GM12892 (cell line): ENCODE measurements at regions not wholly inside any gene's neighbourhood (a gene's known extent, or its start where the extent isn't known, plus 50 kb on each side); places are given as distances from the start of the nearest gene placed in this dataset.

Experiments
- DNase-seq: peaks from one replicate; pipeline ENCODE4 v3.0.0; 2011; ENCODE audit not compliant: insufficient read length
- FAIRE-seq: peaks from 2 replicates; lab custom pipeline; 2011; peaks lifted over from hg19 to GRCh38; lab: Jason Lieb, UNC
- POLR2A ChIP-seq: IDR thresholded peaks from 2 replicates; pipeline ENCODE4 v1.6.1; 2011; ENCODE audit warnings: low read depth, low read length, control low read depth
- POLR2AphosphoS5 ChIP-seq: IDR thresholded peaks from 2 replicates; pipeline ENCODE4 v1.6.1; 2011; ENCODE audit warnings: low read depth, low read length, control low read depth
- TAF1 ChIP-seq: IDR thresholded peaks from 2 replicates; pipeline ENCODE4 v1.6.1; 2011; ENCODE audit warnings: low read depth, mild to moderate bottlenecking, control low read depth, low read length, borderline replicate concordance

DNA sequence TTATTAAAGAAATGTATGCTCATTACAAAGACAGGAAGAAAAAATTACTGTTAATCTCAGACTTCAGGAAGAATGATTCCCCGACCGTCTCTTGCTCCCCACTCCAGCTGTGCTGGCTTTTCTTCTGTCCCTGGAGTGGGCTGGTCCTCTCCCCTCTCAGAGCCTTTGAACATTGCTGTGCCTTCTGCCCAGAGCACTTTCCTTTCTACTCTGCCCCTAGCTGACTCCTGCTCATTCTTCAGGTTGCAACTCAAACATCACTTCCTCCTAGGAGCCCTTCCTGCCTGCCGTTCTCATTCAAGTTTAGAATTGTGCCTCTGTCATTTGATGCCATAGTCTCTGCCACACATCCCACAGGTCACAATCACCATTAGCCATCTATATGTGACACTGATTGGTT, 329.5 kb downstream of the MIAT start:
- no peak for TF ChIP-seq POLR2A
- no peak for TF ChIP-seq TAF1
- TF ChIP-seq POLR2AphosphoS5, result no peak
- no peak for FAIRE-seq
- DNase-seq, result no peak

DNA sequence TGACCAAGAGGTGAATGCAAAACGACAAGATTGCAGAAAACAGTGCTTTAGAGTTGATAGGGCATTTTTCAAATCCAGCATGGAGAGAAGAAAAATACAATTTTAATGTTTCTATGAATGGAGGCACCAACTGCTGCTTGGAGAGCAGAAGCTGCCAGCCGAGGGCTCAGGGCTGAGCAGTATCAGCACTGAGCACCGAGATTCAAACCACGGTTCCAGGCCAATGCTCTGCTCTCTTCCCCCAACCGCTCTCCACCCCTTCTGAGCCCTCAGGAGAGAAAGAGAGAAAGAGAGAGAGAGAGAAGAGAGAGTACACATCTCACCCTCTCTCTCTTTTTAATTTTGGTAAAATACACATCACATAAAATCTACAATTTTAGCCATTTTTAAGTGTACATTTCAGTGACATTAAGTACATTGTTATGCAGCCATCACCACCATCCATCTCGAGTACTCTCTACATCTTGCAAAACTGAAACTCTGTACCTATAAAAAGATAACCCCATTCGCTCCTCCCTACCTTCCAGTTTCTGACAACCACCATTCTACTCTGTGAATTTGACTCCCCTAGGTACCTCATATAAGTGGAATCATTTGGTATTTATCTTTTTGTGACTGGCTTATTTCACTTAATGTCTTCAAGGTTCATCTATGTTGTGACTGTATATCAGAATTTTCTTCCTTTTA, 333.3 kb downstream of the MIAT start:
- DNase-seq, result peak; percentile 9
- FAIRE-seq, result no peak
- no peak for TF ChIP-seq TAF1
- no peak for TF ChIP-seq POLR2AphosphoS5
- no peak for TF ChIP-seq POLR2A

DNA sequence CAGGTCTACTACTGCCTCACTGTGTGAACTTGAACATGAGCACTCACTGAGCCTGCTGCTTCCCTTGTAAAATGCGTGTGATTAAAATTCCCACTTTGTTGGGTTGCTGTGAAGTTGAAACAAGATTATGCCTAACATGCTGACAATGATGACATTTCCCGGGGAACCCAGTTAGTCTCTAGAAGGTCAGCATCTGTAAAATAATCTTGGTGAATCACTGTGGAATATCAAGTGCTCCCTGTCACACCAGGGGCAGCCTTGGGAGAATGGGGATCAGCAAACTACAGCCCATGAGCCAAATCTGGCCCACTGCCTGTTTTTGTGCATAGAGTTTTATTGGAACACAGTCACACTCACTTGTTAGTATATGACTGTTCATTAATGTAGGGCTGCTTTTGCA, 335.2 kb downstream of the MIAT start:
- DNase-seq, result no peak
- TF ChIP-seq TAF1 (no peak), POLR2A (no peak), POLR2AphosphoS5 (no peak)
- no peak for FAIRE-seq

DNA sequence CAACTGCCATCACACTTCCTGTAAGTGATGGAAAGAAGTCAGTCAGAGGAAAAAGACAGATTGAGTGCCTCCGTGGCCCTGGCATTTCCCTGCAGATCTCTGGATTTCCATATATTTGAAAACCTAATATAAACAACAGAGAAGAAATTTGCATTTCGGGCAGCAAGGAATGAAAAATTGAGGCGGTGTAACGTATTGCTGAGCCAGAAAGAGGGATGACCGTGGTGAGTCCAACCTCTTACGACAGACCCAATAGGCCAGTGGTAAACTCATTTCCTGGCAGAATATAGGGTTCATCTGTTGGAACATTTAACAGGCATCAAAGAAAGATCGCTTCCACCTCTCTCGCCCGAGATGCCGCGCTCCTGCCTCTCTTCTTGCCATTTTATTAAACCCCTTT, 336.5 kb downstream of the MIAT start:
- DNase-seq, result no peak

DNA sequence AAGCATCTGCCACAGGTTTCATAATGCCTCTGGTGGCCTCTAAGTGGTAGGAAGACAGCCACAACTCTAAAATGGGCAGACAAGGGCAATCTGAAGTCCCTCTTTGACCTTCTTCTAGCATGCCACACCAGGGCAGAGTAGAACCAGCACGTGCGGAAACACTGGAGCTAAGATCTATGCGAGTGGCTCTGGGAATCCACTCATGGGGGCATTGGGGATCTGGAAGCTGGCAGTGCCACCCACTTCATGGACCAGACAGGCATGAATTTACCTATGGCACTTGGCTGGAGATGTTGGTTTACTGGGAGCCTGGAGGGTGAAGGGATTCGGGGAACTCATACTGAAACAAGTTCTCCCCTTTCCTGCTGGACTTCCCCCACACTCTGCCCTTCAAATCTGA, 337.4 kb downstream of the MIAT start:
- DNase-seq (no peak), FAIRE-seq (no peak)
- TF ChIP-seq TAF1 (no peak), POLR2A (no peak), POLR2AphosphoS5 (no peak)

More for the DNA sequence above, 336.5 kb downstream of the MIAT start:
- no peak for TF ChIP-seq POLR2AphosphoS5
- no peak for TF ChIP-seq TAF1
- no peak for TF ChIP-seq POLR2A
- FAIRE-seq, result no peak

DNA sequence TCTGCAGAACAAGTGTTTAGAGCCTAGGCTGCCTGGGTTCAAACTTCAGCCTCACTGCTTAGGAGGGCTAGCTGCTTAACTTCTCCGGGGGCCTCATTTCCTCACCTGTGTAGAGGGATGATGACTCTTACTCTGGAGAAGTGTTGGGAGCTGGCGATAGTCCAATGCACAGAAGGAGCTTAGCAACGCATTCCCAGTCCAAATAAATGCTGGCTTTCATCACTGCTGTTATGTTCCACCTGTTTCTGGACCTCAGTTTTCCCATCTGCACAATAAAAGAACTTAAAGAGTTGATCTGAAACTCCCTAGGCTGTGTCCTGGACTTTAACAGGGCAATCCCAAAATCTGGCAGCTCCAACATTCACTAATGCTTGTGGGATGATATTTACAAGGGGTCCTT, 337.8 kb downstream of the MIAT start:
- FAIRE-seq (no peak), DNase-seq (no peak)
- TF ChIP-seq POLR2A, result no peak

DNA sequence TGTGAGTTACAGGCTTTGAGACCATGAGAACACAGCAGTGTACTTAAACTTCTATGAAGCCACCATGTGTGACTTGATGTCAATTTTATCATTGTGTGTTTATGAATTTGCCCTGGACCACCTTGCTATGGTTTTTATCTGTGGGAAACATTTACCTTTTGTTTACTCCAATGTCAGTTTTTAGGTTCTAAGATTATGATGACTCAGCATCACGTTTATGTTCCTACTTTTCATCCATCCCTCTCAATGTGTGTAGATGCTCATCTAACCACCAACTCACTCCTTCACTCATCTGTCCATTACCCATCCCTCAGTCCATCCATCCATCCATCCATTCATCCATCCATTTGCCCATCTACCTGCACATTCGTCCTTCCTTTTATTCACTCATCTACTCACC, 338.8 kb downstream of the MIAT start:
- no peak for FAIRE-seq
- TF ChIP-seq POLR2A (no peak), TAF1 (no peak), POLR2AphosphoS5 (no peak)
- DNase-seq, result no peak

DNA sequence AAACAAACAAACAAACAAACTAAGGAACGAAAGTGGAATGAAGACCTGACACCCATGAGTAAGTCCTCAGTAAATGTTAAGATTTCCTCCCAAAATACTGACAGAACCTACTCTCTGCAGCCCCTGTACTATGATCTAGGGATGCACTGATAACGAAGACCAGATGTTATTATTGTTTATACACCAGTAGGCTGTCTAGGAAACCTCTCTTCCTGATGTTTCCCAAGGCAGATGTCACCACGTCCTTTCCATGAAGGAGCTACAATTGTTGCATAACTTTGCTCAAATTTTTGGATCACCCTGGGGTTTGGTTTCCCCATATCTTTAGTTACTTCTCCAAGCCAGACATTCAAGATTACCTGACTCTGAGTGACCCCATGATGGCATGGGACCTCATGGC, 340.7 kb downstream of the MIAT start:
- FAIRE-seq (no peak), DNase-seq (no peak)
- TF ChIP-seq POLR2AphosphoS5, result no peak
- no peak for TF ChIP-seq POLR2A
- no peak for TF ChIP-seq TAF1

DNA sequence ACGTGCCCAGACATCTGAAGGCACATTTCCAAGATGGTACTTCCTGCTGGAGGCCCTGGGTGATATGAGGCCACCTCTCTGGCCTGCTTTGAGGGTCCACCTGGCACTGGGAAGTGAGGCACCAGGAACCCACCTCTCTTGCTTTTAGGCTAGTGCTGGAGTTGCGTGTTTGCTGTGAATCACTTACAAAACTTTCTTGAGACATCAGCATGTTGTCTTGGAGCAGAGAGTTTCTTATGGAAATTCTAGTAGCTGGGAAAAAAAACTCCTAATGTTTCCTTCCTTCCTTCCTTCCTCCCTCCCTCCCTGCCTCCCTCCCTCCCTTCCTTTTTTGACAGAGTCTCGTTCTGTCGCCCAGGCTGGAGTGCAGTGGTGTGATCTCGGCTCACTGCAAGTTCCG, 341.3 kb downstream of the MIAT start:
- FAIRE-seq (no peak), DNase-seq (no peak)
- TF ChIP-seq POLR2A (no peak), TAF1 (no peak), POLR2AphosphoS5 (no peak)

DNA sequence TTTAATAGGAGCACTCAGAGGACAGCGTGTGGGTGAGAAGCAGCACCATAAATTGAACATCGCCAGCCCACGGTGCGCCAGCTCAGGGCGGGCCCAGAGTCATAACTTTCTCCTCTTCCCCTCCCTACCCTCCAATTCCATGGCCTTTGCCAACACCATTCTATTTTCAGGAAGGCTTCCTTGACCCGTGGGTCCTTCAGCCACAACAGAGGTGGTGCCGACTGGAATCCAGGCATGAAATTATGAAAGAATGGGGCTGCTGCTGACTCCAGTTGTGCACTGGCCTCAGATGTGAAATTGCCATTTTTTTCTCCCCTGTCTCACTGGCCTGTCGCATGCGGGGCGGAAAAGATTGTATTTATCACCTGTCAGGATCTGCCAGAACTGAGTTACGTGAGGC, 345.9 kb downstream of the MIAT start:
- FAIRE-seq (no peak), DNase-seq (no peak)
- TF ChIP-seq POLR2AphosphoS5, result no peak
- no peak for TF ChIP-seq TAF1
- no peak for TF ChIP-seq POLR2A

DNA sequence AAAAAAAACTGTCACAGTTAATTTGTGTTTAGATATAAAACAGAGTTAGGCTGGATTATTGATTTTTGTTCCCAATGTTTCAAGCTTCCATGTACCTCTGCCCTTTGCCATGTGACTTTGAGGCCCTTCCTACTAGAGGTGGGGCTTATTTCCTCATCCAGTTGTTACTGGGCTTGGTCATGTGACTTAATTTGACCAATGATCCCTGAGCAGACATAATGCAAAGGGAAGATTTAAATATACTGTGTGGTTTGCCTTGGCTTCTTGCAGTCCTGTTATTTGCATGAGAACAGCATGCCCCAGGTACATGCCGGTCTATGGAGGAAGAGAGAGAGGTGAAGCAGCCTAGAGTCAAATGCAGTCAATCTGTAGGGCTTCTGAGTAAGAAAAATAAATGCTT, 347.0 kb downstream of the MIAT start:
- FAIRE-seq (no peak), DNase-seq (no peak)
- TF ChIP-seq TAF1 (no peak), POLR2AphosphoS5 (no peak), POLR2A (no peak)

DNA sequence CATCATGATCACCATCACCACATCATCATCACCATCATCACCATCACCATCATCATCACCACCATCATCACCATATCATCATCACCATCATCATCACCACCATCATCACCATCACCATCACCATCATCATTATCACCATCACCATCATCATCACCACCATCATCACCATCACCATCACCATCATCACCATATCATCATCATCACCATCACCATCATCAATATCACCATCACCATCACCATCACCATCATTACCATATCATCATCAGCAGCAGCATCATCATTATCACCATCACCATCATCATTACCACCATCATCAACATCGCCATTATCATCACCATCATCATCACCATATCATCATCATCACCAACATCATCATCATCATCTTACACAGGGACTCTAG, 351.1 kb downstream of the MIAT start:
- no peak for FAIRE-seq

More for the DNA sequence above, 351.1 kb downstream of the MIAT start:
- no peak for DNase-seq
- TF ChIP-seq POLR2A, result no peak
- no peak for TF ChIP-seq TAF1
- no peak for TF ChIP-seq POLR2AphosphoS5
